Colon (tissue), 2 donors: ENCODE measurements at regions not wholly inside any gene's neighbourhood (a gene's known extent, or its start where the extent isn't known, plus 50 kb on each side); places are given as distances from the start of the nearest gene placed in this dataset.
"Not testable (repeated sequence)": the region's sequence is repeated elsewhere in the genome, so short reads cannot be mapped to it uniquely, and the experiment has no call there.

Experiments used
- FAIRE-seq: peaks from 2 replicates; lab custom pipeline; 2012; peaks lifted over from hg19 to GRCh38; lab: Jason Lieb, UNC
- donor health status: control.
- donor health status: control.

DNA sequence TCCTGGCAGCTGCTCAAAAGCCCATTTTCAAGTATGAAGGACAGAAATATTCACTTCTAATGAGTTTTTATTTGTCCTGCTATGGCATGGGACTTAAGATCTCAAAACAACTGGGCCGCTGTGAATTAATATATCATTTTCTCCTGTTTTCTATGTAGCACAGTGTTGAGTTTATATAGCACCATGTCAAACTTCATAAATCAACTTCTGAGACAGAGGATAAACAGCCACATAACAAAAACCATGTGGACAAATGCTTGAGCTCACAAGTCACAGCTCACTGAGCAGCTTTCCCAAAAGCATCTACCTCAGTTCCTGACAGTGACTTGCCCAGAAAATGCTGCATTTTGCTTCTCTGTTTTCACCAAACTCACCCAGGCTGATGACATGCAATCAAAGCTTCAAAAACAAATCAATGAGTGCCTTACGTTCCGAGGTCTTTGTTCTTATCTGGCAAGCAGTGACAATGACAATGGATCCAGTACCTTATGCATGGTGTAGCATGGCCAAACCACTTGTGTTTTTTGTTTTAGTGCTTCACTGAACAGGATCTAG, 722.6 kb downstream of the LRRIQ3 start:
- FAIRE-seq: no peak

DNA sequence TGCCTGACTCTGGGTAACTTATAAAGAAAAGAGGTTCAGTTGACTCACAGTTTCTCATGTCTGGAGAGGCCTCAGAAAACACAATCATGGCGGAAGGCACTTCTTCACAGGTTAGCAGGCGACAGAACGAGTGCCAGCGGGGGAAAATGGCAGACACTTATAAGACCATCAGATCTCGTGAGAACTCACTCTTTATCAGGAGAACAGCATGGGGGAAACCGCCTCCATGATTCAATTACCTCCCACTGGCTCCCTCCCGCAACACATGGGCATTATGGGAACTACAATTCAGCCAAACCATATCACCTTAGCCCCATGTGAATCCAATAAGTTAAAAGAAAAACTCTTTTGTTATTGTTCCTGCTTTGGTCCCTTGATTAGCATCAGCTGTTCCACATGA, 725.2 kb downstream of the LRRIQ3 start:
- no peak for FAIRE-seq

DNA sequence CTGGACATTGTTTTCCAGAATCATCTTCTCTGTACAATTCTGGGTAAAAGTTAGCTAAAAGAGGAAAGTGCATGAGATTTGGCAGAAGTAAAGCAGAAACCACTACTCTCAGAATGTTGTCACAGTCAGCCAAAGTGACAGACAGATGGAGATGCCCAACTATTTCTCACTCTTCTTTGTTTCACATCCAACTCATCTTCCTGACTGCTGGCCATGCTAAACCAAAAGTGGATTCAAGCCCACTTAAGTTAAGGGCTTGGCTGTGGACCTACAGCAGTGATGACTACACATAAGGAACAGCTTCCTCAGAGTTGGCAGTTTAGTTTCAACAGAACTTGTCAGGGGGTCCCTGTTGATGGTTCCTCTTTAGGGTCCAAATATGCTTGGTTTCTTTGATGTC, 730.2 kb downstream of the LRRIQ3 start:
- FAIRE-seq: no peak

DNA sequence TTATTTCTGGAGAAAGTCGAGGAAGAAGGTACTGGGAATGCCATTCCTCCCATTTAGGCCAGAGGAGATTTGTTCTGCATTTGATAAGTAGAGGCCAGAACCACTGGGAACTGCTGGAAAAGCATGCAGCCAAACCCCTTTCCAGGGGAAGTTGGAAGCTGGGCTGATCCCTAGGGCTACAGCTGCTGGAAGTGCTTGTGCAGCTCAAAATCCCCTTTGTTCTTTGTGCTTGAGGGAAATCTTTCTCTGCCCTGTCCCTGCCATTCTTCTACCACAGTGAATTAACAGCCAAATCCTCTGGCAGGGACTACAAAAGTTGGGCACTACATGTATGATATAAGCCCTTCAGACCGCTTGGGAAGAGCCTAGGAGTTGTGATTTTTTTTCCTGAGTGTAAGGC, 734.1 kb downstream of the LRRIQ3 start:
- no peak for FAIRE-seq

DNA sequence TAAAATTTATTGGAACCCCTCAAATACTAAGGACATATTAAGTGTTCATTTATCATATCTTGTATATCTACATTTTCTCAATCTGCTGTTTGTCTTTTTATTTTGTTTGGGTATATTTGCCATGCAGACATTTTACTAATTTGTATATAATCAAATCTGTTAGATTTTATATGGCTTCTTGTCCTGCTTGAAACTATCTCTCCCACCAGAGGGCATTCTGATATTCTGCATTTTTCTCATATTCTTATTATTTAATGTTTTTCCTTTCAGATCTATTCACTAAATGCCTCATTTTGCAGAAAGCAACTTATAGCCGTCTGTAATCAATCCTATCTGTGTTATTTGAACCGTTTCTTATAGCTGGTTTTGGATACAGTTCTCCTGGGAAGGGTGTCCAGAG, 745.5 kb downstream of the LRRIQ3 start:
- no peak for FAIRE-seq

DNA sequence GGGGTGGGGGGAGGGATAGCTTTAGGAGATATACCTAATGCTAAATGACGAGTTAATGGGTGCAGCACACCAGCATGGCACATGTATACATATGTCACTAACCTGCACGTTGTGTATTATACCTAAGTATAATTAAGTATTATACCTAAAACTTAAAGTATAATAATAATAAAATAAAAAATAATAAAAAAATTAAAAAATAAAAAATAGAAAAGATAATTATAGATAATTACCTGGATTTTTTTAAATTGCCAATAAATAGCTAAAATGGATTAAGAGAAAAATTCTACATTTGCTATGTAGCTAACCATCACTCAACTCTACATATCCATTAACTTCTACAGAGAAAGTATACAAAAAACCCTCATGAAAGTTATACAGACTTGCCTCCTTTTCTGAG, 747.3 kb downstream of the LRRIQ3 start:
- not testable (repeated sequence) for FAIRE-seq

DNA sequence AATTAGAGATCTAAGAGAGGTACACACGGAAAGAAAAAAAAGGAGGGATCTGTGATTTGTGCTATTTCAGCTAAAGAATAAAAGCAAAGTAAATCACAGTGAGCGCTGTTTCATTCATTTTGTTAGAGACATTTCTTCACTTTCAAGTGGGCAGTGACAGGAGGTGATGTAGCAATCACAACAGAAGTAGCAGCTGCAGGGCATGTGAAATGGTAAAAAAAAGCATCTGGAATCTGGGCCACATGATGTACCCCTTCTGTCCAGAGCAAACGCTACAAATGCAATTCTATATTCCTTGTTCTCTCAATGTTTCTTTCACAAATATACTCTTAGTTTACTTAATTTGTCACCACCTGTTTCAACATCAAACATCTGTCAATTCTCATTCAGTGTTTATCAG, 786.5 kb downstream of the LRRIQ3 start:
- FAIRE-seq: no peak

DNA sequence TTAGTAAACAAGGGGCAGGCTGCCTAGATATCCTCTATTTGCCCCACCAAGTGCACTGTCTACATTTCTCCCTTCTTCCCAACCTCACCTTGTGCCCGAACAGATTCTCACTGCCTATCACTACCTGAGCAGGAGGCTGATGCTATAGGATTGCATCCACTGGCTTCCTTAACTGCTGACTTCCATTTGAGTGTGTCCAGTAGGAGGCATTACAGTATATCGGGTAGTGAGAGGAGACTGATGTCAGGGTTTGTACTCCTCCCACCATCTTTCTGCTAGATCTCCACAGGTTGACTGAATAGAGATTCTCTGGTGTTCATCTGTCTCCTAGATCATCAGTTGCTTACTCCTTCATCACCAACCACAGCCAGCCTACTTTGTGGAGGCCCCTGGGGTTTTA, 796.3 kb downstream of the LRRIQ3 start:
- FAIRE-seq: no peak

DNA sequence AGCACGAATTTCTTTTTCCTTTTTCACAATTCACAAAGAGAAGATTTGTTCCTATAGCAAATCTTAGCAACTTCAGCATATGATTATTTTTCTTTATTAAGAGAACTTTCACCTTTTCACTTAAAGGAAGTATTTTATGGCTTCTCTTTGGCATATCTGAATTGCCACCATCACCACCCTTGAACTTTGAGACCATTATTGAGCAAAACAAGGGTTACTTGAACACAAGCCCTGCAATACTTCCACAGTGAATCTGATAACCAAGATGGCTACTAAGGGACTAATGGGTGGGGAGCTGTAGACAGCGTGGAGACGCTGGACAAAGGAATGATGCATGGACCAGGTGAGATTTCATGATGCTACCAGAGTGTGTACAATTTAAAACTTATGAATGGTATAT, 815.0 kb downstream of the LRRIQ3 start:
- no peak for FAIRE-seq

DNA sequence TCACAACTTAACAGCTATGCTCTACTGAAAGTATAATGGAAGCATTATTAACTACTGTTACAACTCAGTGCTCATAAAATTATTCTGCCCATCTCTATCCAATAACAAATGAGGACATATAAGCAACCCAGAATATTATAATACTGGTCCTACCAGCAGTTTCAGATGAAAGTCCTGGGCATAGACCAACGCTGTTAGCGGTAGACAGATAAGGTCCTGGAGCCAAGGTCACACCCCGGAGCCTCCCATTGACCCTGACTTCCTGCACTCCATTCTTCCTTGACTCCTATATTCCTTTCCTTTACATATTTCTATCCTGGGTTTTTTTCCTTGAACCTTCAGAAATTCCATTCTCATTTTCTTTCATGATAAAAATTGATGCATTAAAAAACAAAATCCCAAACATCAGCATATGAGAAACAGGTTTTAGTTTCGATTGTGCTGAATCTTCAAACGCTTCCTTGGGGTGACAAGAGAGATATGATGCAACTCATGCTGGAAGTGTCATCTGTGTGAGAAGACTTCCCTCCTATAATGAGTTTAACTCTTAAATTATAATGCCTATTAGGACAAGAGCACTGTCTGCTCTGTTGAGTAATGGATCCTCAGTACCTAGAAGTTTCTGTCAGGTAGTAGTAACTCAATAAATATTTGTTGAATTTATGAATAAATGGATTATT, 831.1 kb downstream of the LRRIQ3 start:
- no peak for FAIRE-seq

DNA sequence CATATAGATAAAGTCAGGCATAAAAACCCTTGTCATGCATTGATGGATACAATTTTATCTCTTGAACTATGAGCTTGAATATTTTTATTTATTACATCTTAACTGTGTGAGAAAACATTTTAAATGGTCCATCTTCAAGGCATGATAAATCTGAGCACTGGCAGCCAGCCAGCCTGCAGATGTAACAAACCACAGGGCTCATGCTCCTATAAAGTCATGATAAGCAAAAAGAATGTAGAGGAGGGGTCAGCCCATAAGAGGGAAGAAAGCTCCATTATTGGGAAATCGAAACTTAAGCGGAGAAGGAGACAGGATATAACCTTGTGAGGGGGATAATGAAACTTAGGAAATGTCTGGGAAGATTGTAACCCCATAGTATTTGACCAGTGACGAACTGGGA, 839.0 kb downstream of the LRRIQ3 start:
- FAIRE-seq: no peak

DNA sequence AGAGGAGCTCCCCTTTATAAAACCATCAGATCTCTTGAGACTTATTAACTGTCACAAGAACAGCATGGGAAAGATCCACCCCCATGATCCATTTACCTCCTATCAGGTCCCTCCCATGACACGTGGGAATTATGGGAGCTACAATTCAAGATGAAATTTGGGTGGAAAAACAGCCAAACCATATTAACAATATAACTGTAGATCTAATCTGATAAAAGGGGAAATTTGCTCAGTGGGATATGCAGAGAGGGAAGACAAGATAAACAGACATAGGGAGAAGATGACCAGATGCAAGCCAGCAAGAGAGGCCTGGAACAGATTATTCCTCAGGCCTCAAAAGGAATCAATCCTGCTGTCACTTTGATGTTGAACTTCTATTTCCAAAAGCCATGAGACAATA, 841.5 kb downstream of the LRRIQ3 start:
- no peak for FAIRE-seq

DNA sequence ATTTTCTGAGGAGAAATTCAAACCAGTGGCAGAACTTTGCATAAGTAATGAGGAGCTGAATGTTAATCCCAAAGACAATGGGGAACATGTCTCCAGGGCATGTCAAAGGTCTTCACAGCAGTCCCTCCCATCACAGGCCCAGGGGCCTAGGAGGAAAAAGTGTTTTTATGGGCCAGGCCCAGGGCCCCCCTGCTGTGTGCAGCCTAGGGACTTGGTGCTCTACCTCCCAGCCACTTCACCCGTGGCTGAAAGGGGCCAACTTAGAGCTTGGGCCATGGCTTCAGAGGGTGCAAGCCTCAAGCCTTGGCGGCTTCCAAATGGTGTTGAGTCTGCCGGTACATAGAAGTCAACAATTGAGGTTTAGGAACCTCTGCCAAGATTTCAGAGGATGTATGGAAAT, 854.0 kb downstream of the LRRIQ3 start:
- no peak for FAIRE-seq

DNA sequence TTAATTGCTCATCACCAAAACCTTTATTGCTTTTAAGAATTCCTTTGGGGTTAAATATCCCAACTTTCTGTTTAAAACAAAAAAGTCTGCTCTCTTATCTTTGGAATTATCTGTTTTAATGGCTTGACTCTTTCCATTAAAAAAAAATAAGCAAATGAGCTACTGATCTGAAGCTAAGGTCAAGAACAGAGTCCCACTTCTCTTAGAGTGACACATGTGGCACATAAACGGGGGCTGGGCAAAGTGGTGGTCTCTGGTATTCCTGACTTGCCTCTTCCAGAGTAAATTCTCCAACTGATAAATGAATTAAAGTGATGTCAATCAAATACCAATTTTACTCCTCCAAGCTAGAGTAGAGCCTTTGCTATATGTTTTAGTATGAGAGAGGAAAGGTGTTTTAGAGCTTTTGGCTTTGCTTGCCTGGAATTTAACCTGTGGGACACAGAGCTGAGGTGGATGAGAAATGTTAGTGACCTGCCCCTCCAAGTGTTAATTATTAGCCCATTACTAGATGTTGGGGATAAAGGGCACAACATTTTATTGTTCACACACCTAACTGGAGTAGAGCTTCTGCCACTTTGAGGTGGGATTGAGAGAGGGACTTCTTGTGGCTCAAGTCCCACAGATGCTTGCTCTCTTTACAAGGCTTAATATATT, 864.0 kb downstream of the LRRIQ3 start:
- no peak for FAIRE-seq

DNA sequence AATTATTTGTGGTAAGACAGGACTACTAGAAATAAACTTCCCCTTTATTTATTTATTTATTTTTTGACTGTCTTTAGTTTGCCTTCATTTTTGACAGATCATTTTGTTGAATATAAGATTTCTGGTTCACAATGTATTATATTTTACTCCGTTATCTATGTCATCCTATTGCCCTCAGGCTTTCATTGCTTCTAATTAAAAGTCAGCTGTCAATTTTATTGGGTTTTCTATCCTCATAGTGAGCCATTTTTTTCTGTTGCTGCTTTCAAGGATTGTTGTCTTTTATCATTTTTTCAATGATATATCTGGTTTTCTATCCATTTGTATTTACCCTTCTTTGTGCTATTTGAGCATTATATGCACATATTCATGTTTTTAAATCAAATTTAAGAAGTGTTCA, 866.2 kb downstream of the LRRIQ3 start:
- FAIRE-seq: no peak

DNA sequence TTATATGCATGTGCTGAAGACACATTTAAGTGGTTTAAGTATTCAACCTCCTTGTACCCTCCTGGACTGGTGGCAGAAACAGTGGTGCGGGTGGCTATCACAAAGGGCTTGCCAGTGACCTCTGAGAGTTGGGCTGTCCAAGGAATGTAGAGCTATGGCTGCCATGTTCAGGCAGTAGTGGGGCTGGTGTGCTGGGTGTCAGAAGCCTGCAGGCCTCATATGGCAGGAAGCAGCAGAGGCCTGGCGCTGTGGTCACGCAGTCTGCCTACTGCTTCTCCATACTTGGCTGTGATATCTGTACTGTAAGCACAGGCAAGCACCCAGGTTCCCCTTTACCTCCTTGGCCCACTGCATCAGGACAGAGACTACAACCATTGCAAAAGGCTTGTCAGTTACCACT, 870.0 kb downstream of the LRRIQ3 start:
- no peak for FAIRE-seq

DNA sequence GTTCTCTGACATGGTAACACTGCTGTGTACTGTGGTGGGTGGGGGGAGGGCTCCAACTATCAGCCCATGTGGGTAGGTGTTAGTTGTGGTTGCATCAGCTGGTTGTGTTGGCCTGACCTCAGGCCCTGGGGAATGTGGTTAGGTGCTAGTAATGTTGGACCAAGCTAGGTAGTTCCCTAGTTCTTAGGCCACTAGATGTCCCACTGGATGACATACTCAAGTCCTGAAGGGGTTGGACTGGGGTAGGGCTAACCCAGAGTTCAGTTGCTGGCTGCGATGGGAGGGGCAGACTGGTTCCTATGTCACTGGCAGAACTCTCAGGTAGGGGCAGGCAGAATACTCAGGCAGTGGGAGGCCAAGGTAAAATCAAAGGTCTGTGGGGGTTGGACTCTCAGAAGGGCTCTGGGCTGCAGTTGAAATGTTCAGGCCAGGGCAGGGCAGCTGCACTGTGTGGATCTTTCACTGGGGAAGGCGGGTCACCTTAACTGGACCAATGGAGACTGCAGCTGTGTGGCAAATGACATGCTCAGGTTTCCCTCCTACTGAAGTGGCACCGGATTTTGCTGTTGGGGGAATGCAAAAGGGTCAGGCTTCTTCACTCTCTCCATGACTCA, 870.7 kb downstream of the LRRIQ3 start:
- FAIRE-seq: no peak

DNA sequence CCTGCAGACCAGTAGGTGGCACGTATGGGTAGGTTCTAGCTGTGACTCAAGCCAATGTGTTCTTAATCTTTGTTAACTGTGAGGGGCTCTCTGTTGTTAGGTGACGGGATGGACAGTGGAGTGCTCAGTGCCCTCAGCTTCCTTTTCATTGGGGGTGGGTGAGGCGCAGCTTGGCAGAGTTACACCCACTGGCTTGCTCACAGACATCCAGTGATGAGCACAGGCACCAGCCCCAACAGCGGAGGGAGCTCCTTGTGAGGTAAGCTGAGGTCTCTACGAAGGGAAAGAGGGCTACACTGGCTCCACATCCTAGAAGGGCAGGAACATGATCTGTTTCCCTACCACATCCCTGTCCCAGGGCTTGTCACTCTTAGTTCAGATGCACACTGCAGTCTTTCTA, 871.3 kb downstream of the LRRIQ3 start:
- FAIRE-seq: no peak

DNA sequence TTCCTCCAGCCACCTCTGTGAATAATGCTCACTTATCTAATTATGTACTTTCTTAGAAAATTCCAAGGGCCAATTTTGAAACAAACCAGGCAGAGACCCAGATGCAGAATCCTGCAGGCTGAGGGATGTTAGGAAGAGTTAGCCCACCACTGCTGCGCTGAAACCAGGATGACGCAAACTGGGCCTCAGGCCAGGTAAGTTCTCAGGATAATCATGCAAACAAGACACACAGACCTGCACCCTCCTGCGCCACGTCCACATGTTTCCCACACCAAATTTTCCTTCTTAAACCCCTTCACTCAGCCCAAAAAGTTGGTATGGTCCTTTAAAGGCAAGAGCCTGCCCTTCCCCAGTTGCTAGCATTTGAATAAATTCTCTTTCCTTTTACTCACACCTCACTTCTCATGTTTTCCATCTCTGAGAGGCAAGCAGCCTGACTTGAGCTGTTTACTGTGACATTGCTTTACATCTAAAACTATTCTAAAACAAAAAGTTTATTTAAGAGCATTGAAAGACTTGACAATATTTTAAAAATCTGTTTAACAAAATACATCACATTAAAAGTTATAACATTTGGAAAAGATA, 887.1 kb downstream of the LRRIQ3 start:
- FAIRE-seq: no peak

DNA sequence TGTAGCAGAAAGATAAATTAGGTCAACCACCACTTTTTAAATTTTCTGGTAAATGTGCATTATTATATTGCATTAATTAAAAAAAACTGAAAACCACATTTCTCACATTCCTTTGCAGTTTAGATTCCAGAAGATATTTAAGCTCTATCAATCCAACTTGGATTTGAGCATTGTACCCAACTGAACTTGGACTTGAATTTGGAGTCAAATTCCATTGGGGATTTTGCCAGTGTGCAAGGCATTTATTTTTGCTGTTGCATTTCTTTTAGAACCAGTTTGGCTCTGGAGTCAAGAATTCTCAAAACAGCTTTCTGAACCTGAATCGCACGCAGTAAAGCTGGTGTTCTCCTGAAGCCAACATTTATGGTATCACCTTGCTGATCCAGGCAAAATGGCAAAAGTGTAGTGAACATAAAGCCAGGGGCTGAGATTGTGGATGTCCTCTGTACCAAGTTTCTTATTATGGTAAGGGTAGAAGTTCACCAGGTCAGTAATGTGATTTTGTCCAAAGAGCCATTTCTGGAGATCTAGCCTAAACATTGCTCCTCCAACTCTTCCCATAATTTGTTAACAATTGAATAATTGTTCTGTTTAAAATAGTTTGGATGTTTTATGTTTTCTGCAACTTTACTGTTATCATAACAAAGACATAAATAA, 890.9 kb downstream of the LRRIQ3 start:
- FAIRE-seq: no peak

DNA sequence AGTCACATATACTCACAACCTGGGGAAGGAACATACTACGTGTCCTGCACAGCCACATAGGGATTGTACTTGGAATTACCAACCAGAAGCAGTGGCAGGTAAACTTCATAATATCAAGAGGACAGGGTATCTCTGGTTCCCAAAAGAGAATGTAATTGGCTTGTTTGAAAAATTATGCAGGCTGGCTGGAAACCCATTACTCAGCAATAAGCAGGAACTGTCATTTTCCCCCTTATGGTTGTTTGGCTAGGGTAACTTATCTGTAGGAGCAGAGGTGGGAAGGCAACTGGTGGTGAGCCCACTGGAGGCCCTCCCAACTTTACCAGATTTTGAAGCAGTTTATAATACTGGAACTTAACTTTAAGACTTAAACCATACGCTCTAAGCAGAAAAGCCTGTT, 924.1 kb downstream of the LRRIQ3 start:
- FAIRE-seq: no peak

DNA sequence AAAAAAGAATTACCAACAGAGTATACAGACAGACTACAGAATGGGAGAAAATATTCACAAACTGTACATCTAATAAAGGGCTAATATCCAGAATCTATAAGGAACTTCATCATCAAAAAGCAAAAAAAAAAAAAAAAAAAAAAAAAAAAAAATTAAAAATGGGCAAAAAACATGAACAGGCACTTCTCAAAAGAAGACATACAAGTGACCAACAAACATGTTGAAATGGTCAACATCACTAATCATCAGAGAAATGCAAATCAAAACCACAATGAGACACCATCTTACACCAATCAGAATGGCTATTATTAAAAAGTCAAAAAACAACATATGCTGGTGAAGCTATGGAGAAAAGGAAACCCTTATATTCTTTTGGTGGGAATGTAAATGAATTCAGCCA, 952.8 kb downstream of the LRRIQ3 start:
- FAIRE-seq: not testable (repeated sequence)
